ENCODE measurements at regions not wholly inside any gene's neighbourhood (a gene's known extent, or its start where the extent isn't known, plus 50 kb on each side); places are given as distances from the start of the nearest gene placed in this dataset.

DNA sequence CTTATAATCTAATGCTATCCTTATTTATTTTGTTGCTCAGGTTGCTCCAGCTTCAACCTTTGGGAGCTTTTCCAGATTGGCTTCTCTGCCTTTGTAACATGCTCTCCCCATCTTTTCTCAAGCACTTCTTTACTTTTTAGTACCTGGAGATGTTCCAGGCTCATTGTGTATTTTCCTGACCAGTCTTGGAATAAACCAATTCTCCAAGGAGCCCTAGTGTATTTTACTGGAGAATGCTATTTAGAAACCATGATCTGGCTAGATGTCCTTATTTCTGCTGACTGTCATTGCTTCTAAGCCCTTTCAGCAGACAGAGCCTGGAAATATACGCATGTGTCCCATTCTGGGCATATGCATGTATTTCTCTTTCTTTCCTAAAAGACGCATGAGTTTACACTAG is 95.7 kb downstream of the EMX2 start:
- DNase-seq (ENCODE audit: low spot score), result no peak

- no peak for DNase-seq (ENCODE audit: low spot score)
Observed at GRCh38 chr10:117638664-117639200, 96.2 kb downstream of the EMX2 start.

- DNase-seq (ENCODE audit: low spot score), result no peak
Observed at GRCh38 chr10:117640406-117640805, 97.9 kb downstream of the EMX2 start.

DNA sequence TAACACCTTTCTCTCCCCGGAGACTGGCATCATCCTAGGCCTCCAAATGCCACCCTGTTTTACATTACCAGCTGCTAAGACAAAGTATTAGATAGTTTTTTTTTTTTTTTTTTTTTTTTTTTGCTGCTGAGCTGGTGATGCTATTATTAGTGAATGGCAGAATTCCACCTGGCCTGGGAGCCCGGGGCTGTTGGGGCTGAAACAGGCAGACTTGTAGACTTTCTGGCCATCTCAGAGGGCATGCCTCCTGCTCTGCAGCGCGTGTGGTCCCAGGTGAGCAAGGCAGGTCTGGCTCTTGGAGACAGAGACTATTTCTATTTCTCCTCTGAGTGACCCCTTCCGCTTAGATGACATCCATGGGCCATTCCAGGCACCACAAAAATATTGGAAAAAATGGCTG is 104.2 kb downstream of the EMX2 start:
- DNase-seq (ENCODE audit: low spot score), result no peak

DNA sequence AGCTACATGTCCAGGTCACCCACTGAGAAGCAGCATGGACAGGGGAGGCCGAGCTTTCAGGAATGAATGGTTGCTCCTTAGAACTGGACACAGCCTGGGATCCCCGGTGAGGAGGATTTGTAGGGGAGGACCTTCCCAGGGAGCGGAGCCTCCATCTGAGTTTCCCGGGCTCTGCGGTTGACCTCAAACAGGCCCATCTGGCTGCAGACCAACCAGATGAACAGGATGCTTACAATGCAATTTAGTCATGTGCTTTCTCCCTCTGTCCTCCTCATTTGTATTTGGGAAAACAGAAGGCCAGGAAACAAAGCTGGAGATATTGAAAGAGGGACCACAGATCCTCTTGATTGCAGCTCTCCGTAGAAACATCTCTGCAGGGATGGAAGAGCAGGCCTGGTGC is 104.8 kb downstream of the EMX2 start:
- DNase-seq (ENCODE audit: low spot score), result no peak

- DNase-seq (ENCODE audit: low spot score), result no peak
Observed at GRCh38 chr10:117651121-117651520, 108.6 kb downstream of the EMX2 start.

DNA sequence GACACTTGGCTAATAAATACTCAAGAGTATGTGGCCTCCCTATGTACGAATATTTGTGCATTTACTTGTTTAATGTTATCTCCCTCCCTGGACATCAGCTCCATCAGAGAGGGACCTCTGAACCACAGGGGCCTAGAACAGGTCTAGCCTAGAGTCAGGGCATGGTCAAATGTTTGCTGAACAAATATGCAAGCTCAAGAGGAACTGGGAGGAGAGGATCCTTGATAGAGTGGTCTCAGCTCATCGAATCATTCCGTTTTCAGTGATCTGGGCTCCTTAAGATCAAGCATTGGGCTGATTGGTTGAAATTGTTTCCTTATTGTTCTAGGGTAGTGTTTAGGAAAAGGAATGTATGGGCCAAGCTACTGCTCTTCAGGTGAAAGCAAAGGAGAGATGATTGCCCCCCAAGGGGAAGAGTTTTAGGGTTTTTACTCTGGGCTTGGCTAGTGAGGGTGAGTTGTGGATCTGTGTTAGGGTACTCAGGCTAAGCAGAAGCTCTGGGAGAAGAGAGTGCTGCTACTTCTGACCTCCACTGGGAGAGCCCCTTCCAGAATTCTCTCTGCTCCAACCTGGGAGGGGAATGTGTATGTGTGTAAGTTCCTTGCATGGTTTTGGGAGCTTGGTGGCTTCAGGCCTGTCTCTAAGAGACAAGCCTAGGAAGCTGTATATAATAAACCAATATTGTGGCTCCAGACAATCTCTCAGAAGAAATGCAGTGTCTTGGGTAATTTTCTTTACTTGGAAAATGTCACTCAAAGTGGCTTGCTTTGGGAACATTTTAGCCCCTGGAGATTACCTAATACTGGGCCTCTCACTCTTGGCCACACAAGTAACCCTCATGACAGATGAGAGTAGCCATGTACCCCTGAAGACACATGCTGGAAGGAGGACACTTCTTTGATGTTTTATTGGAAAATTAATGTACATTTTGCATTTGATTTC is 110.0 kb downstream of the EMX2 start:
- DNase-seq (ENCODE audit: low spot score), result no peak

DNA sequence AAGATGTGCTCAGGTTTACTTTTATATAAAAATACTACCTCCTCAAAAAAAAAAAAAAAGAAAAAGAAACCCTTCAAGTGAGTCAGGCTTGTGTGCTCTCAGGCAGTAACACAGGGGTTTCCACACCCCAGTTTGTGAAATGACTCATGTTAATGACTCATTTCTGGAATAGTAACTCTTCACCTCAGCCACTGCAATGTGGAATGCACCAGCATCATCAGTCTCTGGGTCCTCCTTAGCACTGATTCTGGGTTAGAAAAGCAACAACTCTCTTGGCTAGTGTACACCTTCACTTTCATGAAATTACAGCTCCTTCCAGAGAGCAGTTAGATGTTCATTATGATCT is 110.6 kb downstream of the EMX2 start:
- peak; percentile 6 for DNase-seq (ENCODE audit: low spot score)

DNA sequence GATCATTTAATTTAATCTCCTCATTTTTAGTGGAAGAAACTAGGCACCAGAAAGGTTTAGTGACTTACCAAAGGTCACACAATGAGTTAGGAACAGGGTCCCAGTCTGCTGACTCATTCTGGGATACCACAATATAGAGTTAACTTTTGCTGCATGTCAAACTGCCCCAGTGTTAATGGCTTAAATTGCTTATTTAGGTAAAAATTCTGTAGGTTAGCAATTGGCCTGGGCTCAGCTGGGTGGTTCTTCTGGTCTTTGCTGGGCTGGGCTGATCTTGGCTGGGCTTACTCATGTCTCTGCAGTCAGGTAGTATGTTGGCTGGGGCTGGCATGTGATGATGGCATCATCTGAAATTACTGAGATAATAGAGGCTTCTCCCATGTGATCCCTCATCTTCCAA is 111.6 kb downstream of the EMX2 start:
- DNase-seq (ENCODE audit: low spot score), result no peak

DNA sequence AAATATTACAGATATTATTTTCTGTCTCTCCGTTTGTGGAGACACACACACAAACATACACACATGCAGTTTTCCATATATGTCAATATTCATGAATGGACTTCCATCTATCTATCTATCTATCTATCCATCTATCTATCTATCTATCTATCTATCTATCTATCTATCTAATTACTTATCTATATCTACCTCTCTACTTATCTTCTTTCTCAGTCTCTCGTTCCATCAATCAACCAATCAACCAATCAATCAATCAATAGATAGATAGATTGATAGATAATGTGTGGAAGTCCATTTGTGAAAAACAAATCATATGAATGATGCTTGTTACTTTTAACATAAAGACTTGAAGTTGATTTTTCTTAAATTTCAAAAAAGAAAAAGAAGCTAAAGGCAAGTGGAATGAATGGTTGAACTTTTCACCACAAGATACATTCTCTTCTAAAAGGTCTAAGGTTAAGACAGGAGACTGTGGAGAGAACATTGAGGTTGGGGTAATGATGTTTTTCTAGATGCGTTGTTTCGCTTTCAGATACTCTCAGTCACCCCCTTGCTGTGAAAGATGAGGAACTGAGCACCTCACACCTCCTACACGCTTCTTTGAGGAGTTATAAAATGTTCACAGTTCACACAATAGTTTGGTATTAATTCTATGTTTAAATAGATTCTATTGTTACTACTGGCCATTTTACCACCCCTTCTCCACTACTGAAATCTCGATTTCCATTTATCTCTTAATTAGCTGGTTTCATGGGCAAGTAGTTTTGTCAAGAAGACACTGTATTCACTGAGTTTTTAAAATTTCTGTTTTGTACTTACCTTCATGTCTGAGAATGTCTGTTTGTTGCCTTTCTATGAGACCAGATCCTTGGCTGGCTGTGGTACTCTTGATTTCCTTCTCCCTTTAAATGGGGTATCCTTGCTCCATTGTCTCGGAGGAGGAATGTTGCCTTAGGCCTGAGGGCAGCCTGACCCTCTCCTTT is 114.1 kb downstream of the EMX2 start:
- DNase-seq (ENCODE audit: low spot score), result no peak

- no peak for DNase-seq (ENCODE audit: low spot score)
Observed at GRCh38 chr10:117661316-117661715, 118.8 kb downstream of the EMX2 start.

DNA sequence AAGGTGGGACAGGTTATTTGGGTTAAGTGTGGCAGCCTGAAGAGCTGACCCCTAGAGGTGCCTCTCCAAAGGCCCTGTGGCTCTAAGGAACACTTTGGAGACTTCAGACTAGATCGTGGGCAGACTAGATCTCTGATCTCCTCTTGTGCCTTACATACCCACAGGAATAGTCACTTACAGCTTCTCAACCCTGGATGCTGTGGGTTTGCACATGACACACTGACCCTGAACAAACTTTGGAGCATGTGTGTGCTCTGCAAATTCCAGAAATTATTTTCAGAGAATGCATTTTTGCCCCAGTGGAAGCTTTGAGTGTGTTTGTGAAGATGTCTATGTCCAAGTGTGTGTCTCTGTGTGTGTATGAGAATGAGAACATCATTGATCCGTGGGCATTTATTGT is 119.6 kb downstream of the EMX2 start:
- DNase-seq (ENCODE audit: low spot score), result no peak

DNA sequence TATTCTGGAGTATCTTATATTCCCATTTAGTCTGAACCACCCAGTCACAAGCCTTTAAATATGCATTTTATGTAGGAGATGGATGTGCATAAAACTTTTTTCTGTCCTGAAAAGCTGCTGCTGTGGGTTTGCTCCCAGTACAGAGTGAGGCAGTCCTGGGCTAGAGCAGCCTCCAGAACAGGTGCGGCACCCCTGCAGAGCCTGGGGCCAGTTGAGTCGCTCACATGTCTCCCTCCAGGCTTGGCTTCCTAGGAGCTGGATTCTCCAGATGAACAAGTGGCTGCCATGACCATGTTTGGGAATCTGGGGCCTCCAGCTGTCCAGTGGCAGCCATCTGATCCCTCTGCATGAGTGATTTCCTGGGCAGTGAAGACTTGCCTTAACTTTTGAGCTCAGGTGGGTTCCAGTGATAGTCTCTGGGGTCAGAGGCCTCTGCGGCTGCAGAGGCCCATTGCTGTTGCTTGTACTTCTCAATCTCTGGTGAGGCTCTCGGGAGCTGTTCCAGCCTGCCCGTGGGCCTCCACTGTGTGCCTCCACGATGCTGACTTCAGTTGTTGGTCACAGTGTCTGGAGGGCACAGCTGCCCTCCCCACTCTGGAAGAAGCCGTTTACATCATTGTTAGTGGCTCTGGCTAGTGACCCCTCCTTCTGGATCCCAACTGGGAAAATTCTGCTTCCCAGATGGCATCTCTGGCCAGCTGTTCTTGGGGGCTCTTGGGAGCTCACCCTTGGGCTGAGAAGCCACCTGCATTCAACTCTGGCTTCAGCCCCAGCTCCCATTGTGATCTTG is 120.4 kb downstream of the EMX2 start:
- DNase-seq (ENCODE audit: low spot score), result no peak

DNA sequence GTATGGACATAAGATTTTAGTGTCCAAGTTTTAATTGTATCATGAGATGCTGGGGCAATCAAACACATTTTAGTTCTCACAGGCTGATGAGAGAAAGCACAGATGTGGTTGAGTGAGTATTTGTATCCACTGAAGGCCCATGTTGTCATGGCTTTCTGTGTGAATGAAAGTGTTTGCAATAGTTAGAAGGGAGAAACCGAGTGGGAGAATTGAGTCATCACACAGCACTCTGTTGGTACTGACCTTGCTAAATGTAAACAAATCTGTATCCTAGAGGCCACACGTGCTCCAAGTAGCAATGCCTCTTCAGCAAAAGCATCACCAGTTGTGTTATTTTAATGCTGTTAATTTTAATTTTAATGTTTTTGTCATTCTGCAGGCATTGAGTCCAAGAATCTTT is 121.2 kb downstream of the EMX2 start:
- no peak for DNase-seq (ENCODE audit: low spot score)

GRCh38 chr10:117664288-117664687 is 121.7 kb downstream of the EMX2 start:
- no peak for DNase-seq (ENCODE audit: low spot score)

DNA sequence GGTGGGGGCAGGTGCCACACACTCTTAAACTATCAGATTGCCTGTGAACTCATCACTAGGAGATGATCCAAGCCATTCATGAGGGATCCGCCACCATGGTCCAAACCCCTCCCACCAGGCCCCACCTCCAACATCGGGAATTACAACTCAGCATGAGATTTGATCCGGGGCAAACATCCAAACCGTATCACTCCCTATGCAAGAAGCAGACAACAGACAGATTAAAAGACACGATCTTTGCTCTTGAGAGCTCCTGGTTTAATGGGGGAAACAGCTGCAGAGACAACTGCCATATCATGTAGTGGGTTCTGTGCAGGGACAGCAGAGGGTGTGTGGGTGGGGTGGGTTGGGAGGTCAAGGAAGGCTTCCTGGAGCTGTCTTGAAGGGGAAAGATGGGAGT is 123.6 kb downstream of the EMX2 start:
- DNase-seq (ENCODE audit: low spot score), result no peak

- no peak for DNase-seq (ENCODE audit: low spot score)
Observed at GRCh38 chr10:117666965-117667364, 124.4 kb downstream of the EMX2 start.

DNA sequence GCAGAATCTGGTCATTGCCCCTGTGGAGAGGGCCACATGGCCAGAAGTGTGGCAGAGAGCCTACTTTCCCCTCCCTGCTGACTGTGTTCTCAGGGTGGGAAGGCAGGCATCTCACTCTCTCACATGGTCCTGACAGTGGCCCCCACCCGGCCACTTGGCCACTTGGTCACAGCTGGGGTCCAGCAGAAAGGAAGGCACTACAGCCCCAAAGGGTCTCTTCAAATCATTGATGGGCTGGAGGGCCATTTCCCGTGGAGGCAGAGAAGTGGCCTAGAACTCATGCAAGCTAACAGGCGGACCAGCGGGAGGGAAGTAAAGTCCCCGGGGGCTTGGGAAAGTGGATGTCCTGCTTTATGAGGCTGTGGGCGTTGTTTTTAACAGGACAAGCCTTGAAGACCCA is 125.3 kb downstream of the EMX2 start:
- DNase-seq (ENCODE audit: low spot score), result no peak

DNA sequence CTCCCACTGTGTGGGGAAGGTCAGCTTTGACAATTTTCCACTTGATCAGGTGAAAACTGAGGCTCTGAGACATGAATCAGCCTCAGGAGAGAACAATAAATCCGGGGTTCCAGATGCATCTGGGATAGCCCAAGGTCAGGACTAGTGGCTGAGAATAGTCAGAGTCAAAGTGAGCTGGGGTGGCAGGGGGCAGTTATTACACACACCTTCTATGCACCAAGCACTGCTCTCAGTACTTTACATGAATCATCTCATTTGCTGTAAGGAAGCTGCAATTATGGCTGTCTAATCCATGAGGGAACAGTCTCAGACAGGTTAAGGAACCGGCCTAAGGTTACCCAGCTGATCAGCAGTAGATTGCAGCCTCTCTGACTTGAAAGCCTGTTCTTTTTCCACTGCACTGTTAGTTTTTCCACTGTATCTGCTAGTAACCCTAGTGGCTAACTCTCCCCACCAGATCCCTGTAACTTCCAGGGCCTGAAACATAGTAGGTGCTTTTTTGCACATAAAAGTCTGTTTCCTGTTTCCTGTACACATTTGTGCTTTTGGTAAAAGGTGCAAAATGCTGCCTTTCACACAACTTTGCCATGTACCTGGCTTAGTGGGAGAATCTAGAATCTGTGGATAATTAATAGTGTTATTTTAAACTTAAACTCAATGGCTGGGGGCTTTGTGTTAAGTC is 125.9 kb downstream of the EMX2 start:
- no peak for DNase-seq (ENCODE audit: low spot score)

DNA sequence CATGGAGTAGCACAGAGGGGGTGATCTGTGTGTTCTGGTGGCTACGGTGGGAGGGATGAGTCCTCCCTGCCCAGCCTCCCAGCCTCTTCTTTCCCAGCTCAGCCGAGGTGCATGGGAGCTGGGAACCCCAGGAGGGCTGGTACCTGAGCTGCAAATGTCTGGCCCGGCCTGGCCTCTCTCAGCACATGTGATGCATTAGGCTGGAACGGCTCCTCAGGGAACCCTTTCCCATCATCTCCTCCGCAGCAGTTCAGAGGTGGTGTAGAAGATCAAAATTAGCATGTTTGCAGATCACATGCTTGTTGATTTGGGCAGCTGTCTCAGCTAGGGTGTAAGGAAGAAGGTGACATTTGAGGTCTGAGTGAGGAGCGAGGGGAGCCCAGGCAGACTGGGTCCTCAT is 126.6 kb downstream of the EMX2 start:
- DNase-seq (ENCODE audit: low spot score), result no peak
